GM12873 (cell line): ENCODE measurements at regions not wholly inside any gene's neighbourhood (a gene's known extent, or its start where the extent isn't known, plus 50 kb on each side); places are given as distances from the start of the nearest gene placed in this dataset.

Experiments used
- CTCF ChIP-seq: IDR thresholded peaks from 2 replicates; pipeline ENCODE4 v1.5.1; 2012; ENCODE audit warnings: low read depth, mild to moderate bottlenecking, moderate library complexity, low read length, control low read depth; ENCODE audit not compliant: insufficient read depth; ENCODE audit errors: missing control alignments

- no peak for TF ChIP-seq CTCF
These were observed 69.6 kb upstream of the SALL4 start for GRCh38 chr20:51871943-51872342.

- no peak for TF ChIP-seq CTCF
These were observed 66.7 kb upstream of the SALL4 start for GRCh38 chr20:51869002-51869401.

GRCh38 chr20:51867251-51867650 is 64.9 kb upstream of the SALL4 start:
- no peak for TF ChIP-seq CTCF

GRCh38 chr20:51864967-51865366 is 62.6 kb upstream of the SALL4 start:
- TF ChIP-seq CTCF, result no peak

GRCh38 chr20:51862796-51863195 is 60.5 kb upstream of the SALL4 start:
- no peak for TF ChIP-seq CTCF

GRCh38 chr20:51861726-51862466 is 59.6 kb upstream of the SALL4 start:
- TF ChIP-seq CTCF, result no peak

GRCh38 chr20:51860111-51860882 is 58.0 kb upstream of the SALL4 start:
- no peak for TF ChIP-seq CTCF
